GM13976 (cell line): ENCODE measurements at regions not wholly inside any gene's neighbourhood (a gene's known extent, or its start where the extent isn't known, plus 50 kb on each side); places are given as distances from the start of the nearest gene placed in this dataset.

Experiments used
- DNase-seq: peaks from one replicate; pipeline ENCODE4 v3.0.0; 2012; ENCODE audit warnings: low spot score
- in situ Hi-C: fragments of 300-500 bp; cut with MboI; formaldehyde crosslinking; loops from one replicate; pipeline ENCODE4 v1.12.0; 2022; ENCODE audit warnings: low sequenced_read_pairs, mixed read lengths, inconsistent platforms; ENCODE audit not compliant: unreplicated experiment
- TF ChIP-seq, protein P1 (sequence below): IDR thresholded peaks from 2 replicates; pipeline ENCODE4 v1.5.1; 2012; ENCODE audit warnings: borderline replicate concordance, mild to moderate bottlenecking; ENCODE audit not compliant: insufficient read depth; ENCODE audit errors: extremely low read depth, missing control alignments, control extremely low read depth

- DNase-seq: no peak
- in situ Hi-C loops: no loop called here
- TF ChIP-seq, protein P1, sequence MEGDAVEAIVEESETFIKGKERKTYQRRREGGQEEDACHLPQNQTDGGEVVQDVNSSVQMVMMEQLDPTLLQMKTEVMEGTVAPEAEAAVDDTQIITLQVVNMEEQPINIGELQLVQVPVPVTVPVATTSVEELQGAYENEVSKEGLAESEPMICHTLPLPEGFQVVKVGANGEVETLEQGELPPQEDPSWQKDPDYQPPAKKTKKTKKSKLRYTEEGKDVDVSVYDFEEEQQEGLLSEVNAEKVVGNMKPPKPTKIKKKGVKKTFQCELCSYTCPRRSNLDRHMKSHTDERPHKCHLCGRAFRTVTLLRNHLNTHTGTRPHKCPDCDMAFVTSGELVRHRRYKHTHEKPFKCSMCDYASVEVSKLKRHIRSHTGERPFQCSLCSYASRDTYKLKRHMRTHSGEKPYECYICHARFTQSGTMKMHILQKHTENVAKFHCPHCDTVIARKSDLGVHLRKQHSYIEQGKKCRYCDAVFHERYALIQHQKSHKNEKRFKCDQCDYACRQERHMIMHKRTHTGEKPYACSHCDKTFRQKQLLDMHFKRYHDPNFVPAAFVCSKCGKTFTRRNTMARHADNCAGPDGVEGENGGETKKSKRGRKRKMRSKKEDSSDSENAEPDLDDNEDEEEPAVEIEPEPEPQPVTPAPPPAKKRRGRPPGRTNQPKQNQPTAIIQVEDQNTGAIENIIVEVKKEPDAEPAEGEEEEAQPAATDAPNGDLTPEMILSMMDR: no peak
Measured at GRCh38 chr7:71050492-71050891, 81.5 kb upstream of the GALNT17 start.

- no peak for DNase-seq
- TF ChIP-seq, protein P1: no peak
- in situ Hi-C loops: no loop called here
Measured at GRCh38 chr7:71055504-71055903, 76.4 kb upstream of the GALNT17 start.

- TF ChIP-seq, protein P1: no peak
- in situ Hi-C loops: no loop called here
- no peak for DNase-seq
Measured at GRCh38 chr7:71077743-71078476, 54.0 kb upstream of the GALNT17 start.
